HL-60 (cell line): ENCODE measurements at regions not wholly inside any gene's neighbourhood (a gene's known extent, or its start where the extent isn't known, plus 50 kb on each side); places are given as distances from the start of the nearest gene placed in this dataset.

Experiments used
- DNase-seq, 2 experiments: peaks; one replicate each; pipeline ENCODE4 v3.0.0-alpha.2; 2010 to 2020; ENCODE audit warnings: low read depth in 1 of 2, low spot score in 1 of 2
- H3K27ac ChIP-seq: fragments of 250-450 bp; sonication (Bioruptor Pico); replicated peaks from 2 replicates; pipeline ENCODE4 v1.5.1; 2020; ENCODE audit warnings: mild to moderate bottlenecking, moderate library complexity
- H3K27me3 ChIP-seq: fragments of 250-450 bp; sonication (Bioruptor Pico); 2 replicates; pipeline ENCODE4 v1.5.1; 2021; ENCODE audit warnings: mild to moderate bottlenecking, moderate library complexity; ENCODE audit not compliant: insufficient read depth, poor library complexity, severe bottlenecking
- H3K4me3 ChIP-seq: replicated peaks from 2 replicates; pipeline ENCODE4 v1.5.1; 2011; ENCODE audit warnings: mild to moderate bottlenecking, control low read depth, low read length; ENCODE audit not compliant: insufficient read depth
- CTCF ChIP-seq: IDR thresholded peaks from one replicate; pipeline ENCODE4 v1.5.1; 2011; ENCODE audit warnings: low read length, control low read depth, inconsistent platforms; ENCODE audit not compliant: insufficient read depth
- GABPA ChIP-seq: IDR thresholded peaks from 2 replicates; pipeline ENCODE4 v1.6.1; 2012; ENCODE audit warnings: low read depth
- POLR2AphosphoS5 ChIP-seq: IDR thresholded peaks from 2 replicates; pipeline ENCODE4 v1.6.1; 2012; ENCODE audit warnings: low read depth
- REST ChIP-seq: IDR thresholded peaks from 2 replicates; pipeline ENCODE4 v1.6.1; 2012; ENCODE audit warnings: low read depth; ENCODE audit not compliant: insufficient replicate concordance
- SPI1 ChIP-seq: IDR thresholded peaks from 2 replicates; pipeline ENCODE4 v1.6.1; 2012; ENCODE audit warnings: low read depth, mild to moderate bottlenecking, borderline replicate concordance

- no peak overlapping the region for H3K27ac ChIP-seq
- no peaks in the 10 kb centered on the region for H3K27me3 ChIP-seq
- no peak for DNase-seq
- TF ChIP-seq CTCF (no peak), GABPA (no peak), POLR2AphosphoS5 (no peak), REST (no peak), SPI1 (no peak)
- no peak overlapping the region for H3K4me3 ChIP-seq
Measured at GRCh38 chr11:110000850-110001249, 92.3 kb upstream of the ZC3H12C start.

GRCh38 chr11:110003426-110003825 lies 89.8 kb upstream of the ZC3H12C start:
- H3K4me3 ChIP-seq = no peak overlapping the region
- H3K27ac ChIP-seq = no peak overlapping the region
- TF ChIP-seq CTCF (no peak), SPI1 (no peak), REST (no peak), POLR2AphosphoS5 (no peak), GABPA (no peak)
- no peaks in the 10 kb centered on the region for H3K27me3 ChIP-seq
- no peak for DNase-seq

- TF ChIP-seq CTCF (no peak), POLR2AphosphoS5 (no peak), SPI1 (no peak), REST (no peak), GABPA (no peak)
- no peak for DNase-seq
Measured at GRCh38 chr11:110011595-110011994, 81.6 kb upstream of the ZC3H12C start.

More at GRCh38 chr11:110011595-110011994, 81.6 kb upstream of the ZC3H12C start:
- H3K27me3 ChIP-seq = no peaks in the 10 kb centered on the region
- H3K27ac ChIP-seq = no peak overlapping the region
- no peak overlapping the region for H3K4me3 ChIP-seq
